ENCODE measurements at regions not wholly inside any gene's neighbourhood (a gene's known extent, or its start where the extent isn't known, plus 50 kb on each side); places are given as distances from the start of the nearest gene placed in this dataset.
"Not testable (repeated sequence)": the region's sequence is repeated elsewhere in the genome, so short reads cannot be mapped to it uniquely, and the experiment has no call there.

DNA sequence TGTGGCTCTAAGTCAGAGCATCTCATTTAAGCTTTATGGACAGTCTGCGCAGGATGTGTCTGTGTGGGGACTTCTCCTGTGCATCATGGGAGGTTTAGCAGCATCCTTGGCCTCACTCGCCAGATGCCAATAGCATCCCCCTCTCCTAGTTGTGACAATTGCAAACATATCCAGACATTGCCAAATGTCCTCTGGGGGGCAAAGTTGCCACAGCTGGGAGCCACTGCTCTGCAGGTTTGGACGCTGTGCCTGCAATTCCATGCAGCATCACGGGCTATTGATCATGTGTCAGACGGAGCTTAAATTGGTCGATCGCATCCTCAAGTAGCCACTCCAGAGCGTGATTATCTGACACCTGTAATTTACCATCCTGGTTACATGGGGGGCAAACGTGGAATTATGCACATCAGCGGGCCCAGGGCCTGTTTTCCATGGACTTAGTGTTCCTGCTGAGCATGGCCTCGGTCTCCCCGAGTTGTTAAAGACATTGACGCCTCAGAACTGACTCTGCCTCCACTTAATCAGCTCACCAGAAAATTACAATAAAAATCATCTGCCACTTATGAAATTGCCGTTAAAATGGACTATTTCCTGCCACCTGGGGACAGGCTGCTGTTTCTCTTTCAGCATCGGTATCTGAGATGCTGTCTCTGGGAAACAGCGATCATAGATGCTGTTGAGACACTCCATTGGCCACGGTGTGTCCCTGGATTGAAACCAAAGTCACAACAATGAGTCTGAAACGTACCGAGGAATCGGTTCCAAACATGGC, 191.9 kb upstream of the SULF2 start:
- TF ChIP-seq, protein P1, sequence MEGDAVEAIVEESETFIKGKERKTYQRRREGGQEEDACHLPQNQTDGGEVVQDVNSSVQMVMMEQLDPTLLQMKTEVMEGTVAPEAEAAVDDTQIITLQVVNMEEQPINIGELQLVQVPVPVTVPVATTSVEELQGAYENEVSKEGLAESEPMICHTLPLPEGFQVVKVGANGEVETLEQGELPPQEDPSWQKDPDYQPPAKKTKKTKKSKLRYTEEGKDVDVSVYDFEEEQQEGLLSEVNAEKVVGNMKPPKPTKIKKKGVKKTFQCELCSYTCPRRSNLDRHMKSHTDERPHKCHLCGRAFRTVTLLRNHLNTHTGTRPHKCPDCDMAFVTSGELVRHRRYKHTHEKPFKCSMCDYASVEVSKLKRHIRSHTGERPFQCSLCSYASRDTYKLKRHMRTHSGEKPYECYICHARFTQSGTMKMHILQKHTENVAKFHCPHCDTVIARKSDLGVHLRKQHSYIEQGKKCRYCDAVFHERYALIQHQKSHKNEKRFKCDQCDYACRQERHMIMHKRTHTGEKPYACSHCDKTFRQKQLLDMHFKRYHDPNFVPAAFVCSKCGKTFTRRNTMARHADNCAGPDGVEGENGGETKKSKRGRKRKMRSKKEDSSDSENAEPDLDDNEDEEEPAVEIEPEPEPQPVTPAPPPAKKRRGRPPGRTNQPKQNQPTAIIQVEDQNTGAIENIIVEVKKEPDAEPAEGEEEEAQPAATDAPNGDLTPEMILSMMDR (conservative IDR thresholded peaks at IDR 0.05 in 1 of 2, IDR thresholded peaks at IDR 0.05 in 1 of 2; ENCODE audit: extremely low read depth in 1 of 2, insufficient read depth in 1 of 2, low read depth in 1 of 2, low read length in 2 of 2) = not testable (repeated sequence)
- not testable (repeated sequence) for TF ChIP-seq EZH2 (IDR thresholded peaks at IDR 0.05; ENCODE audit: borderline replicate concordance, low read length)

All from mammary epithelial cell (primary cell).